ENCODE measurements at regions not wholly inside any gene's neighbourhood (a gene's known extent, or its start where the extent isn't known, plus 50 kb on each side); places are given as distances from the start of the nearest gene placed in this dataset.

DNA sequence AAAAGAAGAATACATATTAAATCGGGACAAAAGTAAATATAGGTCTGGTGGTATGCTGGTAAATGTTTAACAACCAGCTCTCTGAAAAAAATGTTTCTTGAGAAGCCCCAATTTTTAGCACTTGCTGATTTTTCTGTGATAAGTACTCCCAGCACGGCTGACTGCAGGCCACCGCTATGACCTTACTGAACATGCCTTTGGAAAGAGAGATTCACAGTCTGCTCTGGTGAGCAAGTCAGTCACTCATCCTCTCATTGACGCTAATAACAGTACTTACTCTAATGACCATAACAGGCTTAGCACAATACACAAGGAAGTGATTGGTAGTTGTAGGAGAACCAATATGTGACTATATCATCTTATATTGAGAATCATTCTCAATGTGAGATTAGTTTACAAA is 98.9 kb upstream of the BLTP1 start:
- DNase-seq (ENCODE audit: extremely low spot score) = no peak
- ChIA-PET POLR2A (no interaction called here), CTCF (interaction anchor here (1.1 to 1.4 kb wide), 3 partner anchors 12 to 524 kb away, joined by 3 to 5 read pairs (median 4); no protein-coding TSS in a partner anchor)
- TF ChIP-seq CTCF (IDR thresholded peaks at IDR 0.05; ENCODE audit: control extremely low read depth, extremely low read depth, low read depth, missing control alignments) = no peak

DNA sequence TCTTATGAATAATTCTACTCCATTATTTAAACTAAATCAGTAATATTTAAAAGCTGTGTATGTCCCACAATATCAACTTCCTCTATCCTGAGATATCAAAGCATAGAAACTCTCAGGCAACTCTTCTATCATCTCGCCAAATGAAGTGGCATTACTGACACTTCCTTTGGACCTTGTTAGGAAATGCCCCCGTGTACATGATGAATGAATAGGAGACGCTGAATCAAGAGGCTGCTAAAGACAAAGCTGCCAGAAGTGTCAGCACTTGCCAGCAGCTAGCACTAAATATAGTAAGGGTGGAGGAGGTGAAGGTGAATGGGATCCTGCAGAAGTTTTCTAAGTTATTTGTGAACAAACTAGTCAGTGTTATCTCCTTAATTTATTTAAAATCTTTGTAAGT is 99.5 kb upstream of the BLTP1 start:
- DNase-seq (ENCODE audit: extremely low spot score) = no peak
- POLR2A ChIA-PET = no interaction called here
- no peak for TF ChIP-seq CTCF (IDR thresholded peaks at IDR 0.05; ENCODE audit: control extremely low read depth, extremely low read depth, low read depth, missing control alignments)
- CTCF ChIA-PET = interaction anchor here (1.1 kb wide), 1 partner anchor 143 kb away, joined by 3 read pairs; no protein-coding TSS in a partner anchor

DNA sequence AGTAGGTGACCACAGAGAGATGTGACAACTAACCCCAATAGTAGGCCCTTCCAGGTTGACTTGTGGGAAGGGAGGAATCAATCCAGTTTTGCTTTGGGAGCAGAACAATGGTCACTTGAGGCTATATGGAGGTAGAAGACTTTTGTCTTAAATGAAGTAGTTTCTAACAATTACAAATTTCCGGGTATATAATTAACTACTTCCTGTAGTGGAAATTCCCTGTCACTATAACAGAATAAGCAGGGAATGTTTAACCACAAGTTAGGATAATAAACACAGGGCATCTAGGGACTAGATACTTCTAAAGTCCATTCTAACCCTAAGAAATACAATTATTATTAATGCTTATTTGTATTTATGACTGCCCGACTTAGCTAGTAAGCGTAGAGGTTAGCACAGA is 99.0 kb upstream of the TRPC3 start:
- POLR2A ChIA-PET = no interaction called here
- no peak for TF ChIP-seq CTCF (IDR thresholded peaks at IDR 0.05; ENCODE audit: control extremely low read depth, extremely low read depth, low read depth, missing control alignments)
- no peak for DNase-seq (ENCODE audit: extremely low spot score)
- CTCF ChIA-PET = no interaction called here

- DNase-seq (ENCODE audit: extremely low spot score) = no peak
- CTCF ChIA-PET = no interaction called here
- POLR2A ChIA-PET = no interaction called here
- TF ChIP-seq CTCF (IDR thresholded peaks at IDR 0.05; ENCODE audit: control extremely low read depth, extremely low read depth, low read depth, missing control alignments) = no peak
Observed at GRCh38 chr4:122047456-122048425, 95.9 kb upstream of the TRPC3 start.

DNA sequence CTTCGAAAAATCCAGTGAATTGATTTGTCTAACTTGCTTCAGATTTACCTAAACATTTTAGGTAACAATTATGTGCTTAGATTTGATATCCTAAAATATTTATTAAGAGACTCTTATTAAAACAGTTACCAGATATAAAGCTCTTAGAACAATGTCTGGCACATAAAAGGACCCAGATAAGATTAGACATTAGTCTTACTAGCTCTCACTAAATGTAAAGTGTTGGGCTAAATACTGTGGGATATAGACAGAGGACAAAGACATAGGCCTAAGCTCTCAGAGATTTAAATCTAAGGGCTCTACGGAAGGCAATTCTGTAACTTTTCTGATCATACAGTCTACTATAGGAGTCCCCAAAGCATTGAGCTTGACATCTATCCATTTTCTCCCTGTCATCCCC is 94.4 kb upstream of the TRPC3 start:
- POLR2A ChIA-PET = no interaction called here
- CTCF ChIA-PET = no interaction called here
- no peak for DNase-seq (ENCODE audit: extremely low spot score)
- no peak for TF ChIP-seq CTCF (IDR thresholded peaks at IDR 0.05; ENCODE audit: control extremely low read depth, extremely low read depth, low read depth, missing control alignments)

GRCh38 chr4:122045533-122045932 is 93.7 kb upstream of the TRPC3 start:
- TF ChIP-seq CTCF (IDR thresholded peaks at IDR 0.05; ENCODE audit: control extremely low read depth, extremely low read depth, low read depth, missing control alignments) = no peak
- CTCF ChIA-PET = interaction anchor here (1.4 kb wide), 1 partner anchor 37 kb away, joined by 3 read pairs; no protein-coding TSS in a partner anchor
- POLR2A ChIA-PET = no interaction called here
- DNase-seq (ENCODE audit: extremely low spot score) = no peak

Data from GM10248 (cell line).